ENCODE measurements at regions not wholly inside any gene's neighbourhood (a gene's known extent, or its start where the extent isn't known, plus 50 kb on each side); places are given as distances from the start of the nearest gene placed in this dataset.

GRCh38 chr2:34311816-34312215, 712.7 kb upstream of the FAM98A start:
- H3K27ac Mint-ChIP-seq: no peak overlapping the region
- H3K9me3 Mint-ChIP-seq: peaks cover 4% of the 10 kb centered on the region
- Histone ChIP-seq H3K36me3 (ENCODE audit: insufficient read depth, low read length) (no peaks in the 10 kb centered on the region), H3K9me3 (ENCODE audit: control insufficient read depth in 1 of 2, insufficient read depth in 1 of 2, low read length in 2 of 2) (peaks cover 0 to 8% of the 10 kb centered on the region in 2 experiments), H3K27me3 (ENCODE audit: control insufficient read depth in 1 of 2, insufficient read depth in 2 of 2, low read length in 2 of 2) (no peaks in the 10 kb centered on the region), H3K4me3 (ENCODE audit: low read length) (no peak overlapping the region), H3K4me1 (ENCODE audit: insufficient read depth, low read length) (no peaks in the 10 kb centered on the region), H3K27ac (ENCODE audit: low read depth in 1 of 2, low read length in 2 of 2) (no peak overlapping the region)
- no peaks in the 10 kb centered on the region for H3K4me1 Mint-ChIP-seq (ENCODE audit: low read depth)
- no peak for TF ChIP-seq CTCF (IDR thresholded peaks at IDR 0.05)
- no peak for DNase-seq
- POLR2A ChIA-PET: no interaction called here
- no peaks in the 10 kb centered on the region for H3K36me3 Mint-ChIP-seq (ENCODE audit: low read depth)
- CTCF ChIA-PET: no interaction called here
- H3K4me3 Mint-ChIP-seq: no peak overlapping the region
- no peaks in the 10 kb centered on the region for H3K27me3 Mint-ChIP-seq
- no peak for ATAC-seq (ENCODE audit: poor library complexity)
- intact Hi-C loops (cut with DNase I, micrococcal nuclease): no loop called here

GRCh38 chr2:34308140-34308539, 709.0 kb upstream of the FAM98A start:
- CTCF ChIA-PET: no interaction called here
- H3K4me3 Mint-ChIP-seq: no peak overlapping the region
- Histone ChIP-seq H3K9me3 (ENCODE audit: control insufficient read depth in 1 of 2, insufficient read depth in 1 of 2, low read length in 2 of 2) (peaks cover 0 to 7% of the 10 kb centered on the region in 2 experiments), H3K4me1 (ENCODE audit: insufficient read depth, low read length) (no peaks in the 10 kb centered on the region), H3K27me3 (ENCODE audit: control insufficient read depth in 1 of 2, insufficient read depth in 2 of 2, low read length in 2 of 2) (no peaks in the 10 kb centered on the region), H3K27ac (ENCODE audit: low read depth in 1 of 2, low read length in 2 of 2) (no peak overlapping the region), H3K36me3 (ENCODE audit: insufficient read depth, low read length) (no peaks in the 10 kb centered on the region), H3K4me3 (ENCODE audit: low read length) (no peak overlapping the region)
- no peaks in the 10 kb centered on the region for H3K36me3 Mint-ChIP-seq (ENCODE audit: low read depth)
- POLR2A ChIA-PET: no interaction called here
- intact Hi-C loops (cut with DNase I, micrococcal nuclease): no loop called here
- DNase-seq: no peak
- H3K4me1 Mint-ChIP-seq (ENCODE audit: low read depth): no peaks in the 10 kb centered on the region
- no peak overlapping the region for H3K27ac Mint-ChIP-seq
- no peak for ATAC-seq (ENCODE audit: poor library complexity)
- H3K27me3 Mint-ChIP-seq: no peaks in the 10 kb centered on the region
- no peak for TF ChIP-seq CTCF (IDR thresholded peaks at IDR 0.05)
- peaks cover 4% of the 10 kb centered on the region for H3K9me3 Mint-ChIP-seq

- intact Hi-C loops (cut with DNase I, micrococcal nuclease): no loop called here
- ATAC-seq (ENCODE audit: poor library complexity) (no peak), DNase-seq (no peak)
- H3K9me3 ChIP-seq (ENCODE audit: control insufficient read depth in 1 of 2, insufficient read depth in 1 of 2, low read length in 2 of 2): peaks cover 0 to 4% of the 10 kb centered on the region in 2 experiments
- H3K27ac Mint-ChIP-seq: no peak overlapping the region
- H3K9me3 Mint-ChIP-seq: peaks cover 4% of the 10 kb centered on the region
- no peaks in the 10 kb centered on the region for H3K27me3 Mint-ChIP-seq
- H3K27me3 ChIP-seq (ENCODE audit: control insufficient read depth in 1 of 2, insufficient read depth in 2 of 2, low read length in 2 of 2): no peaks in the 10 kb centered on the region
- no peak for TF ChIP-seq CTCF (IDR thresholded peaks at IDR 0.05)
- no peaks in the 10 kb centered on the region for H3K4me1 ChIP-seq (ENCODE audit: insufficient read depth, low read length)
- CTCF ChIA-PET: no interaction called here
- POLR2A ChIA-PET: no interaction called here
- no peak overlapping the region for H3K27ac ChIP-seq (ENCODE audit: low read depth in 1 of 2, low read length in 2 of 2)
- no peak overlapping the region for H3K4me3 ChIP-seq (ENCODE audit: low read length)
- no peak overlapping the region for H3K4me3 Mint-ChIP-seq
- H3K36me3 ChIP-seq (ENCODE audit: insufficient read depth, low read length): no peaks in the 10 kb centered on the region
- no peaks in the 10 kb centered on the region for H3K36me3 Mint-ChIP-seq (ENCODE audit: low read depth)
- H3K4me1 Mint-ChIP-seq (ENCODE audit: low read depth): no peaks in the 10 kb centered on the region
Observed at GRCh38 chr2:34307636-34308035, 708.5 kb upstream of the FAM98A start.

Measured in CD4-positive, alpha-beta T cell (primary cell).